H1 (cell line): ENCODE measurements at regions not wholly inside any gene's neighbourhood (a gene's known extent, or its start where the extent isn't known, plus 50 kb on each side); places are given as distances from the start of the nearest gene placed in this dataset.
A peak's percentile ranks its signal among the peaks of the same experiment; 100 is the strongest.

Experiments
- CTCF ChIA-PET: fragments of 300-600 bp; sonication (Branson Sonifier 250); formaldehyde crosslinking; loops from one replicate; lab custom pipeline; 2021; ENCODE audit not compliant: partially characterized antibody; lab: Charles Lee
- POLR2A ChIA-PET: fragments of 300-600 bp; sonication (Branson Sonifier 250); formaldehyde crosslinking; loops from one replicate; lab custom pipeline; 2021; ENCODE audit warnings: inconsistent platforms; ENCODE audit not compliant: partially characterized antibody; lab: Charles Lee
- DNase-seq, 2 experiments: peaks; one replicate each; pipeline versions ENCODE4 v3.0.0 to v3.0.0-alpha.2; 2010 to 2022; ENCODE audit warnings: low spot score in 2 of 2, low read depth in 1 of 2, mixed read lengths in 1 of 2
- FAIRE-seq: peaks from 2 replicates; lab custom pipeline; 2011; peaks lifted over from hg19 to GRCh38; lab: Jason Lieb, UNC
- H2AFZ ChIP-seq: 2 replicates; pipeline ENCODE4 v1.8.1; 2012; ENCODE audit warnings: low read length, inconsistent platforms
- H2AK5ac ChIP-seq: 2 replicates; pipeline ENCODE4 v1.6.1; 2013; ENCODE audit warnings: low read depth, low read length
- H2BK120ac ChIP-seq: replicated peaks from 2 replicates; pipeline ENCODE3; 2013; ENCODE audit warnings: low read depth, low read length, inconsistent platforms
- H2BK12ac ChIP-seq: 2 replicates; pipeline ENCODE4 v1.6.1; 2013; ENCODE audit warnings: low read depth, low read length
- H2BK15ac ChIP-seq: 2 replicates; pipeline ENCODE4 v1.6.1; 2013; ENCODE audit warnings: low read length
- H2BK20ac ChIP-seq: 2 replicates; pipeline ENCODE4 v1.6.1; 2013; ENCODE audit warnings: low read length
- H2BK5ac ChIP-seq: 2 replicates; pipeline ENCODE4 v1.6.1; 2013; ENCODE audit warnings: low read depth, low read length
- H3K14ac ChIP-seq: 2 replicates; pipeline ENCODE4 v1.6.1; 2013; ENCODE audit warnings: inconsistent platforms; ENCODE audit not compliant: insufficient read length
- H3K18ac ChIP-seq: 2 replicates; pipeline ENCODE4 v1.6.1; 2013; ENCODE audit warnings: low read length; ENCODE audit errors: extremely low read depth
- H3K23ac ChIP-seq: 2 replicates; pipeline ENCODE4 v1.6.1; 2013; ENCODE audit warnings: inconsistent platforms; ENCODE audit not compliant: insufficient read length
- H3K23me2 ChIP-seq: 2 replicates; pipeline ENCODE4 v1.6.1; 2013; ENCODE audit warnings: low read depth, low read length
- H3K27ac ChIP-seq: 2 replicates; pipeline ENCODE4 v1.6.1; 2011; ENCODE audit warnings: low read depth, low read length, inconsistent platforms
- H3K27me3 ChIP-seq, 4 experiments: replicated peaks in 1 of 4; 1 replicate in 1 of 4; 2 replicates in 3 of 4; pipeline versions ENCODE4 v1.6.1 to v1.8.1; 2011 to 2013; ENCODE audit warnings: low read length in 3 of 4, mild to moderate bottlenecking in 3 of 4, inconsistent platforms in 2 of 4, mixed read lengths in 2 of 4, moderate library complexity in 1 of 4; ENCODE audit not compliant: control insufficient read depth in 3 of 4, insufficient read depth in 3 of 4; ENCODE audit errors: extremely low read depth in 1 of 4
- H3K36me3 ChIP-seq, 4 experiments: 2 replicates each; pipeline versions ENCODE4 v1.6.1 to v1.8.1; 2011 to 2013; ENCODE audit warnings: mild to moderate bottlenecking in 4 of 4, low read length in 3 of 4, moderate library complexity in 2 of 4, control low read depth in 1 of 4, inconsistent platforms in 1 of 4; ENCODE audit not compliant: insufficient read depth in 4 of 4, control insufficient read depth in 2 of 4
- H3K4ac ChIP-seq: replicated peaks from 2 replicates; pipeline ENCODE3; 2013; ENCODE audit warnings: low read length, low read depth, mixed read lengths, inconsistent platforms; ENCODE audit not compliant: insufficient read length
- H3K4me1 ChIP-seq, 4 experiments: replicated peaks in 1 of 4; 1 replicate in 1 of 4; 2 replicates in 3 of 4; pipeline versions ENCODE4 v1.6.1 to v1.8.1; 2011 to 2013; ENCODE audit warnings: low read length in 3 of 4, inconsistent platforms in 2 of 4, mixed read lengths in 1 of 4; ENCODE audit not compliant: insufficient read depth in 4 of 4, control insufficient read depth in 3 of 4
- H3K4me2 ChIP-seq, 2 experiments: 2 replicates each; pipeline versions ENCODE4 v1.6.1 to v1.8.1; 2011 to 2013; ENCODE audit warnings: low read depth in 2 of 2, low read length in 2 of 2, control low read depth in 1 of 2, inconsistent platforms in 1 of 2, mild to moderate bottlenecking in 1 of 2; ENCODE audit not compliant: insufficient read depth in 1 of 2
- H3K4me3 ChIP-seq, 4 experiments: fragments of 200-600, 300-600 bp in 1 of 4; sonication (generic), shearing (Covaris generic), sonication (Bioruptor Twin) in 1 of 4; 2 replicates each; pipeline versions ENCODE4 v1.5.1 to v1.8.1; 2011 to 2016; ENCODE audit warnings: low read length in 4 of 4, low read depth in 3 of 4, control low read depth in 2 of 4, inconsistent platforms in 2 of 4, mild to moderate bottlenecking in 2 of 4, mixed read lengths in 1 of 4, moderate library complexity in 1 of 4; ENCODE audit not compliant: insufficient read depth in 2 of 4; ENCODE audit errors: extremely low read depth in 1 of 4
- H3K56ac ChIP-seq: replicated peaks from 2 replicates; pipeline ENCODE3; 2013; ENCODE audit warnings: low read depth, mild to moderate bottlenecking, mixed read lengths, low read length, inconsistent platforms; ENCODE audit not compliant: insufficient read length
- H3K79me1 ChIP-seq: 2 replicates; pipeline ENCODE4 v1.6.1; 2013; ENCODE audit warnings: low read depth, low read length, control low read depth
- H3K79me2 ChIP-seq, 2 experiments: 2 replicates each; pipeline versions ENCODE4 v1.6.1 to v1.8.1; 2012 to 2013; ENCODE audit warnings: low read length in 2 of 2, mild to moderate bottlenecking in 2 of 2, inconsistent platforms in 1 of 2; ENCODE audit not compliant: insufficient read depth in 2 of 2, control insufficient read depth in 1 of 2
- H3K9ac ChIP-seq, 4 experiments: replicated peaks in 1 of 4; 1 replicate in 1 of 4; 2 replicates in 3 of 4; pipeline versions ENCODE4 v1.6.1 to v1.8.1; 2011 to 2013; ENCODE audit warnings: low read depth in 3 of 4, low read length in 3 of 4, control low read depth in 2 of 4, mild to moderate bottlenecking in 2 of 4, moderate library complexity in 2 of 4, inconsistent platforms in 1 of 4; ENCODE audit errors: extremely low read depth in 1 of 4
- H3K9me3 ChIP-seq, 2 experiments: 2 replicates each; pipeline versions ENCODE4 v1.6.1 to v1.8.1; 2012 to 2013; ENCODE audit warnings: mild to moderate bottlenecking in 2 of 2, moderate library complexity in 2 of 2, control low read depth in 1 of 2, inconsistent platforms in 1 of 2, low read depth in 1 of 2, low read length in 1 of 2, mixed read lengths in 1 of 2; ENCODE audit not compliant: insufficient read depth in 2 of 2
- H4K20me1 ChIP-seq, 2 experiments: replicated peaks in 1 of 2; 2 replicates each; pipeline versions ENCODE3 to v1.8.1; 2011 to 2013; ENCODE audit warnings: inconsistent platforms in 2 of 2, low read length in 2 of 2, mild to moderate bottlenecking in 1 of 2; ENCODE audit not compliant: insufficient read depth in 2 of 2, control insufficient read depth in 1 of 2
- H4K5ac ChIP-seq: 2 replicates; pipeline ENCODE4 v1.6.1; 2013; ENCODE audit warnings: low read length, low read depth, mixed read lengths, inconsistent platforms; ENCODE audit not compliant: insufficient read length
- H4K8ac ChIP-seq: 2 replicates; pipeline ENCODE4 v1.8.0; 2013; ENCODE audit warnings: mild to moderate bottlenecking, moderate library complexity, low read length, inconsistent platforms; ENCODE audit not compliant: insufficient read depth; ENCODE audit errors: extremely low read depth
- H4K91ac ChIP-seq: replicated peaks from 2 replicates; pipeline ENCODE3; 2013; ENCODE audit warnings: low read length, mixed read lengths, inconsistent platforms; ENCODE audit not compliant: insufficient read length
- CEBPB ChIP-seq: IDR thresholded peaks from 2 replicates; pipeline ENCODE4 v1.6.1; 2012; ENCODE audit warnings: low read depth, low read length
- GABPA ChIP-seq: IDR thresholded peaks from 2 replicates; pipeline ENCODE4 v1.6.1; 2011; ENCODE audit warnings: mild to moderate bottlenecking, low read length, moderate library complexity, borderline replicate concordance; ENCODE audit not compliant: insufficient read depth
- TEAD4 ChIP-seq: IDR thresholded peaks from 2 replicates; pipeline ENCODE4 v1.6.1; 2012; ENCODE audit warnings: low read depth, low read length, inconsistent platforms, mixed read lengths
- WGBS, 2 experiments: shearing (Covaris generic) in 1 of 2; methylation state at CpG; one replicate each; pipeline versions ENCODE4 v1.1.6 to v1.1.7; 2013 to 2015; ENCODE audit warnings: low lambda C conversion rate in 2 of 2, mixed read lengths in 2 of 2, inconsistent platforms in 1 of 2, low coverage in 1 of 2, missing lambda C conversion rate in 1 of 2; ENCODE audit not compliant: insufficient replicate concordance in 2 of 2, insufficient coverage in 1 of 2, insufficient read length in 1 of 2; ENCODE audit errors: extremely low coverage in 1 of 2, missing lambda C conversion rate in 1 of 2; 5-methylcytosine and 5-hydroxymethylcytosine counted together

GRCh38 chr5:91849069-91849468 lies 466.0 kb upstream of the ARRDC3 start:
- Histone ChIP-seq H3K9me3 (no peaks in the 10 kb centered on the region), H2AFZ (0 out of 2 replicates have a peak overlapping the region, but pooled peaks have one; percentile 22), H4K20me1 (no peaks in the 10 kb centered on the region), H2AK5ac (no peak overlapping the region), H2BK15ac (no peak overlapping the region), H3K79me1 (no peaks in the 10 kb centered on the region), H4K91ac (no peak overlapping the region), H3K4ac (no peak overlapping the region), H3K18ac (no peak overlapping the region), H3K4me3 (no peak overlapping the region), H2BK120ac (no peak overlapping the region), H2BK20ac (no peak overlapping the region), H3K36me3 (no peaks in the 10 kb centered on the region), H3K27me3 (no peaks in the 10 kb centered on the region), H3K4me1 (peaks cover 0 to 4% (median 3%) of the 10 kb centered on the region in 4 experiments; a peak in 4 of 7 replicates), H3K23me2 (no peaks in the 10 kb centered on the region), H3K14ac (no peak overlapping the region), H3K9ac (no peak overlapping the region), H2BK12ac (no peak overlapping the region), H3K4me2 (no peak overlapping the region), H2BK5ac (no peak overlapping the region), H3K27ac (no peak overlapping the region), H3K56ac (no peak overlapping the region), H3K79me2 (no peaks in the 10 kb centered on the region), H4K8ac (no peak overlapping the region), H4K5ac (no peak overlapping the region), H3K23ac (no peak overlapping the region)
- FAIRE-seq (peak; percentile 50), DNase-seq (peak in 1 of 2 experiments; percentile 15)
- 77% methylated on average over 3 of the region's 3 CpGs; no CpG with 5 or more reads in 1 of the 2 experiments for WGBS, 2 experiments
- POLR2A ChIA-PET = no interaction called here
- TF ChIP-seq CEBPB = peak; percentile 75
- 0 out of 2 replicates have a peak, but pooled peaks have one; percentile 2 for TF ChIP-seq TEAD4
- TF ChIP-seq GABPA = no peak
- CTCF ChIA-PET = interaction anchor here (1.5 kb wide), 1 partner anchor 16 kb away, joined by 5 read pairs; no protein-coding TSS in a partner anchor
